GM12864 (cell line): ENCODE measurements at regions not wholly inside any gene's neighbourhood (a gene's known extent, or its start where the extent isn't known, plus 50 kb on each side); places are given as distances from the start of the nearest gene placed in this dataset.

Source experiments
- DNase-seq: peaks from one replicate; pipeline ENCODE4 v3.0.0-alpha.2; 2011; ENCODE audit warnings: low read depth
- H3K4me3 ChIP-seq: 2 replicates; pipeline ENCODE4 v1.5.1; 2011; ENCODE audit warnings: mild to moderate bottlenecking, low read depth, low read length, control low read depth
- TF ChIP-seq, protein P1 (sequence below): IDR thresholded peaks from 2 replicates; pipeline ENCODE4 v1.5.1; 2011; ENCODE audit warnings: low read depth, mild to moderate bottlenecking, moderate library complexity, low read length, control low read depth, inconsistent platforms; ENCODE audit errors: missing control alignments

DNA sequence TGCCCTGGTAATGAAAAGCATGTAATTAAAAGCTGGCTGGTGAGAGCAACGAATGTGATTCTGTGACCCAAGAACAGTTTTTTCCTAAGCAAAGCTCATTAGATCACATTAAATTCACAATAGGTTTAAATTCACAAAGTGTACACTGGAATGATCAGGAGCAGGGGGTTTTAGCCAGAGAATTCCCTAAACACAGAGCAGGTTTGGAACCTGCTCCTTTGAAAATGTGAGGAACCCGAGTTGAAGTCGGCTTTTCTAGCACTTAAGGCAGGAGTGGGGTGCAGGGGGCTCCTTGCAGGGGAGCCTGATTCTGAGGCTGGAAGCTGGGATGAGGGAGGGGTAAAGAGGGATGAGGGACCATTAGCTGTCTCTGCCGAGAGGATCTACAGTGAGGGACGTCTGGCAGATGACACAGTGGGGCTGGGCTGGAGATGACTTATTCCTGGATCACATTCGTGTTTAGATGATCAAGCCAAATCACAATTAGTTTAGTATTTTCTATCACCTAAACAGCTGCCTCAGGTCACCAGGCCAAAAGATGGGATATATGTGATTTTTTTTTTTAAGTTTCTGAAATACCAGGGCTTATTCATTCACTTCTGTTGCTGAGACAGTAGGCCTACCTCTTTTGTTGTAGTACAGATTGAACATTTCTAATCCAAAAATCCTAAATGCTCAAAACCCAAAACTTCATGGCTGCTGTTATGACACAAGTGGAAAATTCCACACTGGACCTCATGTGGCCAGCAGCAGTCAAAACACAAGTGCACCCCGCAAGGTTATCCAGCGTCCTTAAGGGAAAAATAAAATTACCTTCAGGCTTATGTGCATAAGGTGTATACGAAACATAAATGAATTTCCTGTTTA is 93.1 kb upstream of the HIVEP1 start:
- TF ChIP-seq, protein P1, sequence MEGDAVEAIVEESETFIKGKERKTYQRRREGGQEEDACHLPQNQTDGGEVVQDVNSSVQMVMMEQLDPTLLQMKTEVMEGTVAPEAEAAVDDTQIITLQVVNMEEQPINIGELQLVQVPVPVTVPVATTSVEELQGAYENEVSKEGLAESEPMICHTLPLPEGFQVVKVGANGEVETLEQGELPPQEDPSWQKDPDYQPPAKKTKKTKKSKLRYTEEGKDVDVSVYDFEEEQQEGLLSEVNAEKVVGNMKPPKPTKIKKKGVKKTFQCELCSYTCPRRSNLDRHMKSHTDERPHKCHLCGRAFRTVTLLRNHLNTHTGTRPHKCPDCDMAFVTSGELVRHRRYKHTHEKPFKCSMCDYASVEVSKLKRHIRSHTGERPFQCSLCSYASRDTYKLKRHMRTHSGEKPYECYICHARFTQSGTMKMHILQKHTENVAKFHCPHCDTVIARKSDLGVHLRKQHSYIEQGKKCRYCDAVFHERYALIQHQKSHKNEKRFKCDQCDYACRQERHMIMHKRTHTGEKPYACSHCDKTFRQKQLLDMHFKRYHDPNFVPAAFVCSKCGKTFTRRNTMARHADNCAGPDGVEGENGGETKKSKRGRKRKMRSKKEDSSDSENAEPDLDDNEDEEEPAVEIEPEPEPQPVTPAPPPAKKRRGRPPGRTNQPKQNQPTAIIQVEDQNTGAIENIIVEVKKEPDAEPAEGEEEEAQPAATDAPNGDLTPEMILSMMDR: no peak
- DNase-seq: no peak
- H3K4me3 ChIP-seq: no peak overlapping the region

DNA sequence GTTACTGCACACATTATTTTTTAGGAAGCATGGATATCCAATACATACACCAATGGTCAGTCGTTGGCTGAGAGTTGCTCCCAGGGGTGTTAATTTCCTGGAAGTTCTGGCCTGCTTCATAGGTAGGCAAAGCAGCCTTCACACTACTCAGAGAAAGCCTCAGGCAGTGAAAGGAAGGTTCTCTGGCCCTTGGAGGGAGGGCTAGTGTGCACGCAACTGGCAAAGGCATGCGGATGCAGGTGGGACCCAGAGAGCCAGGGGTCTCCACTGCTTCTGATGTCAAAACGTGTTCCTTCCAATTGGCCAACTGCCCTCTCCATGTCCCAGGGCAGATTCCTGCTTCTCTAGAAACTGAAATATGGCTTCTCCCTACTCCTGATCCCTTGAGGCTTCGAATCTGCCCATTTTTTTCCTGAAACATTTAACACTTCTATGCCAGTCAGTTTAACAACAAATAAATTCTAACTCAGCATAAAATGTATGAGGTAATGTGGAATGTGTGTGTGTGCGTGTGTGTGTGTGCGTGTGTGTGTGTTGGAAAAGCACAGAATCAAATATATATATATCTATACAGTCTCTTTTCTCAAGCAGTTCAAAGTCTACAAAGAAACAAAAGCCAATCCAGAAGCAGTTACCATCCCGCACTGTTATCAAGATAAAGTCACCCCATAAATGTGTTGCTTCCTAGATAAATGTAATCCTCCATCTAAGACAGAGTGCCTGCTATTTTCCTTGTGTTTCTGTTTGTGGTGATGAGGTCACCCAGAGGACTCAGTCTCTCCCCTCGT is 94.0 kb upstream of the HIVEP1 start:
- no peak for DNase-seq
- H3K4me3 ChIP-seq: no peak overlapping the region
- TF ChIP-seq, protein P1: no peak

DNA sequence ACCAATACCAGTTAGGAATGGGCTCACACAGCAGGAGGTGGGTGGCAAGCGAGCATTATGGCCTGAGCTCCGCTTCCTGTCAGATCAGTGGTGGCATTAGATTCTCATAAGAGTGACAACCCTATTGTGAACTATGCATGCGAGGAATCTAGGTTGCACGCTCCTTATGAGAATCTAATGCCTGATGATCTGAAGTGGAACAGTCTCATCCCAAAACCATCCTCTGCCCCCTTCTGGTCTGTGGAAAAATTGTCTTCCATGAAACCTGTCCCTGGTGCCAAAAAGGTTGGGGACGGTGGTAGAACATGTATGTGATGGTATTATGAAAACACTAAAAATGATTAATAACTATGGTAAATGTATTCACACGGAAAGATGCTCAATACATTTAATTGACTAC is 99.7 kb upstream of the HIVEP1 start:
- TF ChIP-seq, protein P1: no peak
- DNase-seq: no peak
- no peak overlapping the region for H3K4me3 ChIP-seq

DNA sequence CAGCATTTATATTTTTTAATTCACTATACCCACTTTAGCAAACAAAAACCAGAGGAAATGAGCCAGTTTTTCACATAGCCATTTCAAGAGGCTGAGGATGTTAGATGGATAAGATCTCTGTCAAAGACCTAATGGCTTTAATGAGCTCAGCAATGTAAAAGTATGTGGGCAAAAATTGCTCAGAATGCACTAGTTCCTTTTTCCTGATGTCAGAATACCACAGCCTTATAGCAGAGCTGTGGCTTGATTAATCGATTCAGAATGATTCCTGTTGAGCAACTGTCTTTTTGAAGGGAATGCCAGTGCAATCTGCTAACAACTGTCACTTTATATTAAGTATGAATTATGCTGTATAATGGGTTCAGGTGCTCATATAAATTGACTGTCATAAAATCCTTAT is 100.6 kb upstream of the HIVEP1 start:
- H3K4me3 ChIP-seq: no peak overlapping the region
- DNase-seq: no peak
- TF ChIP-seq, protein P1: no peak

DNA sequence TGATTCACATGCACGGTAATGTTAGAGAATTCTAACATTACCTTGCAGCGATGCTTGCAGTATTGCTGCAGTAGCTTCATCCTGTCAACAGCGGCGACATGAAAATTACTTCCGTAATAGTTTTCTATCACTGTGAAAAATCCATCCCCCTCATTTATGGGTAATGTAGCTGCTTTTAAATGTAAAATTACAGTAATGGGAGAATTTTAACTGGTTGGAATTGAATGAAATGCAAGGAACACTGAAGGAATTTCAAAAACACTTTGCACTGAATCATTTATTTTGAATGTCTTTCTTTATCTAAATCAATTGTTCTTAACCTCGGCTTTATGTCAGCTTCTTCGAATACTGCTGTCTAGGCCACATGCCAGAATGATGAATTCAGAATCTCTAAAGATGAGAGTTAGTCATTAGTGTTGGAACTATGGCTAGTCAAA is 102.4 kb upstream of the HIVEP1 start:
- TF ChIP-seq, protein P1: no peak
- DNase-seq: no peak
- H3K4me3 ChIP-seq: no peak overlapping the region

DNA sequence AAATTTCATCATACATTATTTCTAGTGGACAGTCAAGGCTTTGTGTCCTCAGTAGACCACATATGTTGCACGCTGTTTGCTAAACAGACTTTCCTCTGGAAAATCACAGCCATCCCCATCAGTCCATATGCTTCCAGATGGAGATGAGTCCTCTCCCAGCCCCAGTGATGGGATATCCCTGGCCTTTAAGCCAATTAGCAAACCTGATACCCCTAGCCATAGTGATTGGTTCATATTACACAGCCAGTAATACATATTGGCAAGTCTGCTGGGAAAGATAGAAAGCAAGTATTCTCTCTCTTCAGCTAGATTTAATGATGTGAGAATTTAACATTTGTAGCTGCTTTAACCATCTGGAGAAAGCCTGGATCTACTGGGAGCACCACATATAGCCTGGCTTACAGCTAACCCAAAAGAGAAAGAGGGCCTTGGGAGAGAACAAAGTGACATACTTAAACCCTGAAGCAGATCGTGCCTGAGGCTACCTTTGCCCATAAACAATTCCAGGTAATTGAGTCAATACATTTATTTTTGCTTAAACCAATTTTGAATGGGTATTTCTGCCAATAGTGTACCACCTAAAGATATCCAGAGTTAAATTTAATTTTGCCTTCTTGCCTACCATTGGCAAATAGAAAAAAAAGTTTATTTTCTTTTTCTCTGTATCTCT is 103.5 kb upstream of the HIVEP1 start:
- TF ChIP-seq, protein P1: no peak
- no peak overlapping the region for H3K4me3 ChIP-seq
- DNase-seq: no peak
